KMS-11 (cell line): ENCODE measurements at regions not wholly inside any gene's neighbourhood (a gene's known extent, or its start where the extent isn't known, plus 50 kb on each side); places are given as distances from the start of the nearest gene placed in this dataset.

Source experiments
- H2AFZ ChIP-seq: fragments of 200-600 bp; sonication (generic); 2 replicates; pipeline ENCODE4 v1.6.1; 2016; ENCODE audit warnings: antibody characterized with exemption, mixed run types, low read depth
- H3K27ac ChIP-seq: fragments of 200-600 bp; sonication (generic); 2 replicates; pipeline ENCODE4 v1.6.1; 2016; ENCODE audit warnings: mild to moderate bottlenecking, mixed run types
- H3K27me3 ChIP-seq: fragments of 200-600 bp; sonication (generic); 2 replicates; pipeline ENCODE4 v1.6.1; 2017; ENCODE audit warnings: mild to moderate bottlenecking, low read depth, mixed run types, moderate library complexity; ENCODE audit not compliant: insufficient read depth
- H3K36me3 ChIP-seq: fragments of 200-600 bp; sonication (generic); 2 replicates; pipeline ENCODE4 v1.6.1; 2017; ENCODE audit warnings: mild to moderate bottlenecking, mixed run types; ENCODE audit not compliant: insufficient read depth
- H3K4me1 ChIP-seq: fragments of 200-600 bp; sonication (generic); 2 replicates; pipeline ENCODE4 v1.6.1; 2016; ENCODE audit warnings: mild to moderate bottlenecking, low read depth, mixed run types; ENCODE audit not compliant: poor library complexity, severe bottlenecking
- H3K4me2 ChIP-seq: fragments of 200-600 bp; sonication (generic); 2 replicates; pipeline ENCODE4 v1.7.0; 2016; ENCODE audit warnings: mild to moderate bottlenecking, mixed run types
- H3K4me3 ChIP-seq: fragments of 200-600 bp; sonication (generic); IDR thresholded peaks from 2 replicates; pipeline ENCODE4 v1.6.1; 2017; ENCODE audit warnings: low read depth, low read length, mixed read lengths; ENCODE audit not compliant: insufficient read depth
- H3K79me2 ChIP-seq: fragments of 200-600 bp; sonication (generic); 2 replicates; pipeline ENCODE4 v1.6.1; 2016; ENCODE audit warnings: low read depth, mixed run types; ENCODE audit not compliant: insufficient read depth
- H3K9ac ChIP-seq: fragments of 200-600 bp; sonication (generic); 2 replicates; pipeline ENCODE4 v1.6.1; 2016; ENCODE audit warnings: mild to moderate bottlenecking, mixed run types
- H4K20me1 ChIP-seq: fragments of 200-600 bp; sonication (generic); 2 replicates; pipeline ENCODE4 v1.6.1; 2016; ENCODE audit warnings: mild to moderate bottlenecking, mixed run types; ENCODE audit not compliant: insufficient read depth
- CTCF ChIP-seq: fragments of 200-600 bp; sonication (generic); conservative IDR thresholded peaks from 2 replicates; pipeline ENCODE4 v1.6.1; 2017; ENCODE audit warnings: low read depth, mild to moderate bottlenecking, antibody characterized with exemption, low read length, moderate library complexity, mixed read lengths

DNA sequence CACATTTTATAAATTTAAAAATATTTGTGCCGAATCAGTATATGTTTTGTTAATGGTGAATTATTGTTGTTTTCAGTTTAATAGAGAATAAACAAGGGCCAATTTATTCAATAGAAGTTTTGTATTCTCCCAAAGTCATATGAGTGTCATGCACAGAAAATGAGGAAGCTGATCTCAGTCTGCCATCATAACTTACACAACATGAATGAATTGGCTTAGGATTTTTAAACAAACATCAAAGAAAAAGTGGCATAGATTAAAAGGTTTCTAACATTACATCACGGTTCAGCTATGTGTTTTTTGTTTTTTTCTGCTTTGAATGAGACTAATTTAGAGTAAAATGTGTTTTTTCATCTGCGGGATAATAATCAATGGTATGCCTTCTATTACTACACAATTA, 123.4 kb upstream of the CTNNA2 start:
- Histone ChIP-seq H3K27ac (no peak overlapping the region), H3K79me2 (no peaks in the 10 kb centered on the region), H4K20me1 (no peaks in the 10 kb centered on the region), H3K27me3 (no peaks in the 10 kb centered on the region), H3K4me3 (no peak overlapping the region), H3K4me1 (no peaks in the 10 kb centered on the region), H2AFZ (no peak overlapping the region), H3K4me2 (no peak overlapping the region), H3K9ac (no peak overlapping the region), H3K36me3 (no peaks in the 10 kb centered on the region)
- TF ChIP-seq CTCF = no peak

GRCh38 chr2:79388024-79388423, 124.8 kb upstream of the CTNNA2 start:
- no peak overlapping the region for H3K4me3 ChIP-seq
- no peak overlapping the region for H2AFZ ChIP-seq
- no peaks in the 10 kb centered on the region for H3K79me2 ChIP-seq
- H4K20me1 ChIP-seq = no peaks in the 10 kb centered on the region
- no peak overlapping the region for H3K27ac ChIP-seq
- H3K4me1 ChIP-seq = no peaks in the 10 kb centered on the region
- no peaks in the 10 kb centered on the region for H3K27me3 ChIP-seq
- no peak overlapping the region for H3K9ac ChIP-seq
- no peak overlapping the region for H3K4me2 ChIP-seq
- TF ChIP-seq CTCF = no peak
- H3K36me3 ChIP-seq = no peaks in the 10 kb centered on the region

- H2AFZ ChIP-seq = no peak overlapping the region
- no peak overlapping the region for H3K9ac ChIP-seq
- TF ChIP-seq CTCF = no peak
Observed at GRCh38 chr2:79387431-79387830, 125.4 kb upstream of the CTNNA2 start.

DNA sequence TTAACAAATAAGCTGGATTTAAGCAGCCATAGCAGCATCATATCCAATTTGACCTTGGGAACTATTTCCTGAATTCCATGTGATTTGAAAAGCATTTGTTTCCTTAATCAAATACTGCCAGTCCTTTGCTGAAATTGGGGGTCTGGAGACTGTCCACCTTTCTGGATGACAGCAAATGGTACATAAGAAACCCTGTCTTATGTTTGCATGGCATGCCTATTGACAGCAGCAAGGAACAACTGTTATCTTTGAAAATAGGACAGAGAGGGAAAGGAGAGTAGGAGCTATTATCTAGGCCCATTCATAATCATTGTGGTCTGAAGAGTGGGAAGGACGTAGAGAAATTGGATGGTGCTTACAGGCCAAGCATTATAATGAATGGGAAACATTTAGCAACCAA, 129.2 kb upstream of the CTNNA2 start:
- H2AFZ ChIP-seq = no peak overlapping the region

More at GRCh38 chr2:79387431-79387830, 125.4 kb upstream of the CTNNA2 start:
- Histone ChIP-seq H3K4me1 (no peaks in the 10 kb centered on the region), H3K36me3 (no peaks in the 10 kb centered on the region), H3K79me2 (no peaks in the 10 kb centered on the region), H3K4me3 (no peak overlapping the region), H3K27me3 (no peaks in the 10 kb centered on the region), H4K20me1 (no peaks in the 10 kb centered on the region), H3K4me2 (no peak overlapping the region), H3K27ac (no peak overlapping the region)

More for the DNA sequence above, 129.2 kb upstream of the CTNNA2 start:
- H3K27me3 ChIP-seq = no peaks in the 10 kb centered on the region
- H3K4me2 ChIP-seq = no peak overlapping the region
- H3K27ac ChIP-seq = no peak overlapping the region
- H3K4me3 ChIP-seq = no peak overlapping the region
- no peaks in the 10 kb centered on the region for H3K79me2 ChIP-seq
- H3K36me3 ChIP-seq = no peaks in the 10 kb centered on the region
- H3K4me1 ChIP-seq = no peaks in the 10 kb centered on the region
- no peak overlapping the region for H3K9ac ChIP-seq
- TF ChIP-seq CTCF = no peak
- no peaks in the 10 kb centered on the region for H4K20me1 ChIP-seq
